A549 (cell line): ENCODE measurements at regions not wholly inside any gene's neighbourhood (a gene's known extent, or its start where the extent isn't known, plus 50 kb on each side); places are given as distances from the start of the nearest gene placed in this dataset.

Experiments
- CHD4 ChIP-seq: fragments of 200-600 bp; sonication (generic); IDR thresholded peaks from 2 replicates; pipeline ENCODE4 v1.6.1; 2016; ENCODE audit warnings: antibody characterized with exemption, mild to moderate bottlenecking, borderline replicate concordance
- CTCF ChIP-seq: fragments of >200 bp; sonication (Bioruptor Twin); formaldehyde crosslinking; IDR thresholded peaks from 3 replicates; pipeline ENCODE4 v1.5.1; 2016
- EP300 ChIP-seq, 2 experiments: fragments of >200 bp; sonication (Bioruptor Twin); formaldehyde crosslinking; IDR thresholded peaks; 2 replicates in 1 of 2; 3 replicates in 1 of 2; pipeline ENCODE4 v1.6.1; 2016 to 2017
- ESRRA ChIP-seq: fragments of 150-350 bp; IDR thresholded peaks from 2 replicates; pipeline ENCODE4 v1.6.1; 2014; ENCODE audit warnings: mild to moderate bottlenecking, low read length, borderline replicate concordance
- GATA3 ChIP-seq: IDR thresholded peaks from 2 replicates; pipeline ENCODE4 v1.6.1; 2012; ENCODE audit warnings: borderline replicate concordance
- HDAC2 ChIP-seq: fragments of 200-600 bp; sonication (generic); IDR thresholded peaks from 2 replicates; pipeline ENCODE4 v1.6.1; 2016
- JUN ChIP-seq, 2 experiments: fragments of >200 bp; sonication (Bioruptor Twin); formaldehyde crosslinking; IDR thresholded peaks; 2 replicates in 1 of 2; 3 replicates in 1 of 2; pipeline ENCODE4 v1.6.1; 2016 to 2017
- KDM1A ChIP-seq: fragments of 200-600 bp; sonication (generic); IDR thresholded peaks from 2 replicates; pipeline ENCODE4 v1.6.1; 2016; ENCODE audit warnings: low read depth, mild to moderate bottlenecking
- MAX ChIP-seq: IDR thresholded peaks from 2 replicates; pipeline ENCODE4 v1.6.1; 2012
- MAZ ChIP-seq: fragments of 150-350 bp; IDR thresholded peaks from 2 replicates; pipeline ENCODE4 v1.6.1; 2014; ENCODE audit warnings: antibody characterized with exemption, low read depth, low read length, borderline replicate concordance
- MYC ChIP-seq: IDR thresholded peaks from 2 replicates; pipeline ENCODE4 v1.6.1; 2012; ENCODE audit warnings: mild to moderate bottlenecking, inconsistent platforms, low read length, improper control_type of control experiment, borderline replicate concordance
- PHF8 ChIP-seq: fragments of 200-600 bp; sonication (generic); IDR thresholded peaks from 2 replicates; pipeline ENCODE4 v1.6.1; 2016; ENCODE audit warnings: low read depth, mild to moderate bottlenecking, antibody characterized with exemption, moderate library complexity, borderline replicate concordance
- POLR2A ChIP-seq: IDR thresholded peaks from 2 replicates; pipeline ENCODE4 v1.6.1; 2012; ENCODE audit warnings: mild to moderate bottlenecking, low read length
- SMC3 ChIP-seq: fragments of >200 bp; sonication (Bioruptor Twin); formaldehyde crosslinking; IDR thresholded peaks from 3 replicates; pipeline ENCODE4 v1.6.1; 2018; ENCODE audit warnings: inconsistent platforms

GRCh38 chr9:73736270-73736669 lies 584.6 kb downstream of the ANXA1 start:
- TF ChIP-seq MAZ = no peak
- TF ChIP-seq KDM1A = no peak
- no peak for TF ChIP-seq EP300 (IDR thresholded peaks at IDR 0.05)
- no peak for TF ChIP-seq GATA3
- TF ChIP-seq POLR2A = no peak
- TF ChIP-seq CTCF = no peak
- no peak for TF ChIP-seq PHF8
- TF ChIP-seq MYC = no peak
- TF ChIP-seq HDAC2 = no peak
- no peak for TF ChIP-seq JUN (IDR thresholded peaks at IDR 0.05)
- no peak for TF ChIP-seq CHD4
- TF ChIP-seq SMC3 = no peak
- no peak for TF ChIP-seq ESRRA
- TF ChIP-seq MAX = no peak
